Endothelial cell (in vitro differentiated cells): ENCODE measurements at regions not wholly inside any gene's neighbourhood (a gene's known extent, or its start where the extent isn't known, plus 50 kb on each side); places are given as distances from the start of the nearest gene placed in this dataset.

ENCODE experiments used
- DNase-seq: peaks from one replicate; pipeline ENCODE4 v3.0.0; 2021; ENCODE audit warnings: low spot score
- H3K27ac Mint-ChIP-seq: one replicate; pipeline ENCODE4 v1.8.0; 2021; ENCODE audit warnings: mixed read lengths, inconsistent platforms; ENCODE audit not compliant: unreplicated experiment
- H3K27me3 Mint-ChIP-seq: one replicate; pipeline ENCODE4 v1.8.0; 2021; ENCODE audit warnings: mild to moderate bottlenecking, moderate library complexity, mixed read lengths, inconsistent platforms; ENCODE audit not compliant: unreplicated experiment
- H3K36me3 Mint-ChIP-seq: one replicate; pipeline ENCODE4 v1.8.0; 2021; ENCODE audit warnings: mild to moderate bottlenecking, low read depth, mixed read lengths, inconsistent platforms; ENCODE audit not compliant: unreplicated experiment
- H3K4me1 Mint-ChIP-seq: one replicate; pipeline ENCODE4 v1.8.0; 2021; ENCODE audit warnings: mild to moderate bottlenecking, mixed read lengths, inconsistent platforms; ENCODE audit not compliant: unreplicated experiment
- H3K4me3 Mint-ChIP-seq: one replicate; pipeline ENCODE4 v1.8.0; 2021; ENCODE audit warnings: mild to moderate bottlenecking, mixed read lengths, inconsistent platforms; ENCODE audit not compliant: unreplicated experiment
- H3K9me3 Mint-ChIP-seq: one replicate; pipeline ENCODE4 v1.8.0; 2021; ENCODE audit warnings: mixed read lengths, inconsistent platforms; ENCODE audit not compliant: unreplicated experiment
- CTCF ChIP-seq: fragments of 200-600 bp; sonication (generic); IDR thresholded peaks from one replicate; pipeline ENCODE4 v1.5.0; 2021; ENCODE audit warnings: antibody characterized with exemption; ENCODE audit not compliant: unreplicated experiment

GRCh38 chr18:37805773-37806404 lies 240.3 kb upstream of the CELF4 start:
- H3K4me1 Mint-ChIP-seq: no peaks in the 10 kb centered on the region
- H3K27me3 Mint-ChIP-seq: peaks cover 4% of the 10 kb centered on the region
- H3K36me3 Mint-ChIP-seq: no peaks in the 10 kb centered on the region
- H3K9me3 Mint-ChIP-seq: no peaks in the 10 kb centered on the region
- TF ChIP-seq CTCF: no peak
- no peak for DNase-seq
- H3K27ac Mint-ChIP-seq: no peak overlapping the region
- H3K4me3 Mint-ChIP-seq: no peak overlapping the region

- TF ChIP-seq CTCF: no peak
- no peak overlapping the region for H3K27ac Mint-ChIP-seq
- H3K36me3 Mint-ChIP-seq: no peaks in the 10 kb centered on the region
- H3K27me3 Mint-ChIP-seq: peaks cover 1% of the 10 kb centered on the region
- H3K4me1 Mint-ChIP-seq: no peaks in the 10 kb centered on the region
- H3K9me3 Mint-ChIP-seq: no peaks in the 10 kb centered on the region
- no peak for DNase-seq
- H3K4me3 Mint-ChIP-seq: no peak overlapping the region
These were observed 231.3 kb upstream of the CELF4 start for GRCh38 chr18:37796823-37797349.

DNA sequence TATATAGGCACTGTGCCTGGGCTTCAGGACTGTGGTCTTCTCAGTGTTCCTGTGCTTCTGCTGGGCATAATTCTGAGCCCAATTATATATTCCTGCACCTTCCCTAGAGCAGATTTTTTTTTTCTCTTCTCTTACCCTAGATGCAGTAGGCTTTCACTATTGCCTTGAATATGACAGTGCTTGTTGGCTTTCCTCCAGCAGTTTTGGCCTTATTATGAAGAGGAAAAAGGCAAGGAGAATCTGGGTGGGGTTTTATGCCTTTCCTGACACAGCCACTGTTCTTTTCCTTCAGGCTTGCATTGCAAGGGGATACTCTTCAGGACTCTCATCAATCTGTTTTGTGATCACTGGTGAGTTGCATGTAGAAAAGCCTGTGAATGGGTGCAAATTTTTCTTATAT lies 221.9 kb upstream of the CELF4 start:
- no peaks in the 10 kb centered on the region for H3K9me3 Mint-ChIP-seq
- no peak for TF ChIP-seq CTCF
- no peak for DNase-seq
- H3K27me3 Mint-ChIP-seq: no peaks in the 10 kb centered on the region
- no peak overlapping the region for H3K27ac Mint-ChIP-seq
- H3K4me1 Mint-ChIP-seq: no peaks in the 10 kb centered on the region
- no peaks in the 10 kb centered on the region for H3K36me3 Mint-ChIP-seq
- H3K4me3 Mint-ChIP-seq: no peak overlapping the region

DNA sequence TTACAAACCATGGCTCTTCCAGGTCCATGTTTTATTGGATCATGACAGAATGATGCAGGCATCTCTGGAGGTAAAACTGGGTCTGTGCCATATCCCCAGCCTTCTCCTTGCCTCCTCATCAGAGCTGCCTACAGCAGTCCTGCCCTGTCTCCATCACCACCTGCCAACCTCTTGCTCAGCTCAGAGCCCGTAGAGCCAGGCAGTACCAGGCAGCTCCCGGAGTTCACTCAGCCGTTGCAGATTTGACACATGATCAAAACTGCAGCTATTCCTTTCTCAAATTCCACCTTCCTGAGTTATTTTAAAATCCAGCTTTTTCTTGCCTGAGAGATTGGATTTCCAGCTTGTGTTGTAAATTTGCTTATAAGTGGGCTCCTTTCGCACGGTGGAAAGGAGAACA lies 218.2 kb upstream of the CELF4 start:
- DNase-seq: no peak
- H3K9me3 Mint-ChIP-seq: no peaks in the 10 kb centered on the region
- H3K4me3 Mint-ChIP-seq: no peak overlapping the region
- no peak overlapping the region for H3K27ac Mint-ChIP-seq
- no peaks in the 10 kb centered on the region for H3K27me3 Mint-ChIP-seq
- no peaks in the 10 kb centered on the region for H3K4me1 Mint-ChIP-seq
- H3K36me3 Mint-ChIP-seq: no peaks in the 10 kb centered on the region
- no peak for TF ChIP-seq CTCF

GRCh38 chr18:37779220-37779619 lies 213.6 kb upstream of the CELF4 start:
- Mint-ChIP-seq H3K27ac (no peak overlapping the region), H3K27me3 (peaks cover 2% of the 10 kb centered on the region), H3K4me3 (no peak overlapping the region), H3K36me3 (no peaks in the 10 kb centered on the region), H3K9me3 (no peaks in the 10 kb centered on the region), H3K4me1 (no peaks in the 10 kb centered on the region)
- DNase-seq: no peak
- TF ChIP-seq CTCF: no peak
